Skin epidermis (tissue), 12 donors: ENCODE measurements at regions not wholly inside any gene's neighbourhood (a gene's known extent, or its start where the extent isn't known, plus 50 kb on each side); places are given as distances from the start of the nearest gene placed in this dataset.
"Not testable (repeated sequence)": the region's sequence is repeated elsewhere in the genome, so short reads cannot be mapped to it uniquely, and the experiment has no call there.

ENCODE experiments used
- H3K27ac ChIP-seq, 21 experiments: fragments of 200-600 bp; sonication (generic) in 11 of 21; one replicate each; pipeline ENCODE4 v1.5.0; 2020; ENCODE audit warnings: mild to moderate bottlenecking in 3 of 21, inconsistent platforms in 2 of 21, moderate library complexity in 2 of 21
- H3K4me3 ChIP-seq, 7 experiments: fragments of 200-600 bp; sonication (generic) in 2 of 7; one replicate each; pipeline ENCODE4 v1.5.0; 2020; ENCODE audit warnings: inconsistent platforms in 2 of 7, mild to moderate bottlenecking in 2 of 7, moderate library complexity in 1 of 7

DNA sequence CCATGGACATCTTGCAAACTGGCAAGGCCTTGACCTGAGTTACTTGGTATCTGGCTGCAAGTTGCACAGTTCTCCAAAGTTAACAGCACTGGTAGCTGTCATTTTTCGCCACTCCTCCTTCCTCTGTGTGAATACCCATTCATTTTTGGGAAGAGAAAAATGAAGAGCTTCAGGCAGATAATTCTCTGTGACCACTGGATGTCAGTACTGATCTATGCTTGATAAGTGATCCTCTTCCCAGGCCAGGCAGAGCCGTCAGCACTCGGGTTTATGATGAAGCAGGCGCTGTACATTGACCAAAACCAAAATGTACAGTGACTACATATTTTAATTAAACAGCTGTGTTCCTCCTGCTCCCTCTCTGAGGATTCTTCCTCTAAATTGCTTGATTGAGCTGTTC, 55.9 kb upstream of the PDZD8 start:
- no peak overlapping the region for H3K27ac ChIP-seq
- no peak overlapping the region for H3K4me3 ChIP-seq

DNA sequence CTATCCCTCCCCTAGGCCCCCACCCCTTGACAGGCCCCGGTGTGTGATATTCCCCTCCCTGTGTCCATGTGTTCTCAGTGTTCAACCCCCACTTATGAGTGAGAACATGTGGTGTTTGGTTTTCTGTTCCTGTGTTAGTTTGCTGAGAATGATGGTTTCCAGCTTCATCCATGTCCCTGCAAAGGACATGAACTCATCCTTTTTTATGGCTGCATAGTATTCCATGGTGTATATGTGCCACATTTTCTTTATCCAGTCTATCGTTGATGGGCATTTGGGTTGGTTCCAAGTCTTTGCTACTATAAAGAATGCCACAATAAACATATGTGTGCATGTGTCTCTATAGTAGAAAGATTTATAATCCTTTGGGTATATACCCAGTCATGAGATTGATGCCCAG, 55.3 kb upstream of the PDZD8 start:
- H3K4me3 ChIP-seq, H3K27ac ChIP-seq: not testable (repeated sequence)

DNA sequence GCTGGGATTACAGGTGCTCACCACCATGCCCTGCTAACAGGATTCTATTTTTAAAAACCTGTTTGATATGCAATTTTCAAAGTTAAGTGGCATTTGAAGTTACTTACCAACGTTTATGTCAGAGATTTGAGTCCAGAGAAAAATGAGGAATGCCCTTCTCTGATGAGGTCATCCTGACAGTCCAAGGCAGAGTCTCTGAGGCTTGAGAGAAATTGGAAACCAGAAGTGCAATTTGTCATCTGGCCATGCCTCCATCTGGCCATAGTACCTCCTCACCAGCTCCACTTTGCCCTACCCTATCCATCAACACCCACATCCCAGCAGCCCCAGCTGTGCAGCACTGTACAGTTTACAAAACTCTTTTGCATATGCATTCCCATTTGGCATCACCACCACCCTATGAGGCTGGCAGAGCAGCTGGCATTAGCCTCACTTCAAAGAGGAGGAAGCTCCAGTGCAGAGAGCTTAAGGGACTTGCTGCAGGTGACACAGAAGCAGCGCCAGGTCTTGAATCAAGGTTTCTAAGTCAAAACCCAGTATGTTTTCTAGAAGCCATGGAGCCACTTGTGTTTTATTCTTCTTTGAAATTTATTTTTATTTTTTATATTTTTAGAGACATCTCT, 54.5 kb upstream of the PDZD8 start:
- H3K4me3 ChIP-seq: no peak overlapping the region
- no peak overlapping the region for H3K27ac ChIP-seq

DNA sequence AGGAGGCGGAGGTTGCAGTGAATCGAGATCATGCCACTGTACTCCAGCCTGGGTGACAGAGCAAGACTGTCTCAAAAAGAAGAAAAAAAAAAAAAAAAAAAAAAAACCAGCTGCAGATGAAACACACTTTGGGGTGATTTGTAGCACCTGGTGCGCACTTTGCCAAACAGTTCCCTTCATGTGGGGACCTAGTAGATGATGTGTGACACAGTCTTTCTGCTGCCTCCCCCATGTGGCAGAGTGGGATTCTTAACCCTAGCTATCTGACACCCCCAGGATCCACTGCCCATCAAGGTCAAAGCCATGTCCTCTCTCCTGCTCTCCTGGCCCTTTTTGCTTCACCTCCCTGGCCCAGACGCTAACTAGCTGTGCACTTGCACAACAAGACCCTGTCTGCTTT, 52.1 kb upstream of the PDZD8 start:
- Histone ChIP-seq H3K4me3 (no peak overlapping the region), H3K27ac (no peak overlapping the region)

DNA sequence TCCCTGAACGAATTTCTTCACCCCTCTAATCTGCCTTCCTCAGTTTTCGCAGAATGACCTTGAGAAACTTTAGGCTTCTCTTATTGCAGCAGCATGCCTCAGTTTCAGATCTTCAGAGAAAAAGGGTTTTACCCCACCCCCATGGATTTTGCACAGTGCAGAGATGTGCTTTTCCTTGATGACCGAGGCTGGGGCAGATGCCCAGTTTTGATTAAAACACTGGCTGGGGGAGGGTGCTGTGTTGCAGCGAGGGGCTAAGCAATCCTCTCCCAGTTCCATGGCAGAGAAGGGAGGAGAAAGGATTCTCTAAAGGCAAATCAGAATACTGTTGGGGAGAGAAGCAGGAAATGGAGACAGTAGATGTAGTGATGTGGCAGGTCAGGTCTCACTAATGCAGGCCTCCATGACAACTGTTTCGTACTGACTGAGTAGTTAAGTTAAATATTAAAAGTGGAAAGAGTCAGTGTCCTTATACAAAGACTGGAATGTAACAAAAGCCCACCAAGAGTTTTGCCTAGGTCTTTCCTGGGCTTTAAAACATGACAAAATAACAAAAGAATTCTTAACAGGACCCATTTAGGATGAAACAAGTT, 50.8 kb upstream of the PDZD8 start:
- no peak overlapping the region for H3K4me3 ChIP-seq
- H3K27ac ChIP-seq: no peak overlapping the region

DNA sequence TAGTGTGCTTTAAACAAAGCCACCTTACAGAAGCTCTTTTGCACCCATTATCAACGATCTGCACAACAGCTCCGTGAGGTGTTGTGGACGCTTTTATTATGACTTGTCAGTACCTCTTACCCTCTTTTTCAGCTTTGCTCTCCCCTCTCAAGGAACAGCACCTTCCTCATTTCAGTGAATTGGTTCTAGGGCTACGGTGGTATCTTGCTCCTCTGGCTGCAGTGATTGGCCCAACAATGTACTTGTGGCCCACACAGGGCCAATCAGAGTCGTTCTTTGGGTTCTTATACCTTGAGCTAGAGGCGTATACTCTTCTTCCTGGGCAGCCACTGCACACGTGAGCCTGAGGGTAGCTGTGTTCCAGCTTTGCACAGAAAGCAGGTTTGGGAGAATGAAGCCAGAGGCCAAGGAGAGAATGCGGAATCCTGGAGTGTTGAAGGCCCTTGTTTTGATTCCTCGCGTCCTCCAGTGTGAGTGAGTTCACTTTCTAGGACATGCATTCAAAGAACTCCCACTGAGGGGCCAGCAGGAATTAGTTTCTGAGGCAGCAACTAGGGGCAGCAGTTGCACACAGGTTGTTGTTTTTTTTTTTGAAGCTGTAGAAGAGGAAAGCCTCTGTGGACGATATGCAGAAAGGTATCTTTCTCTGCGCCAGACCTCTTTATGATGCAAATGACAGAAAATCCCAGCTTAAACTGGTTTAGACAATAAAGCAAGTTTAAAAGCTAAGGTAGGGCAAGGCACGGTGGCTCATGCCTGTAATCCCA, 49.8 kb upstream of the PDZD8 start:
- Histone ChIP-seq H3K27ac (no peak overlapping the region), H3K4me3 (no peak overlapping the region)
